ENCODE measurements at regions not wholly inside any gene's neighbourhood (a gene's known extent, or its start where the extent isn't known, plus 50 kb on each side); places are given as distances from the start of the nearest gene placed in this dataset.

- Histone ChIP-seq H3K23me2 (ENCODE audit: low read depth, low read length) (no peaks in the 10 kb centered on the region), H2BK20ac (ENCODE audit: low read length) (no peak overlapping the region), H3K4ac (replicated peaks; ENCODE audit: insufficient read length, low read depth, low read length) (no peak overlapping the region), H3K79me1 (ENCODE audit: low read depth, low read length) (no peaks in the 10 kb centered on the region), H3K56ac (replicated peaks; ENCODE audit: insufficient read length, low read depth, low read length) (no peak overlapping the region), H3K4me3 (ENCODE audit: extremely low read depth in 1 of 4, insufficient read depth in 2 of 4, low read depth in 3 of 4, low read length in 4 of 4) (no peak overlapping the region), H3K27me3 (replicated peaks in 1 of 4; ENCODE audit: control insufficient read depth in 3 of 4, extremely low read depth in 1 of 4, insufficient read depth in 3 of 4, low read length in 3 of 4) (no peaks in the 10 kb centered on the region), H2BK120ac (replicated peaks; ENCODE audit: low read depth, low read length) (no peak overlapping the region), H3K36me3 (ENCODE audit: control insufficient read depth in 2 of 4, insufficient read depth in 4 of 4, low read length in 3 of 4) (no peaks in the 10 kb centered on the region), H3K4me2 (ENCODE audit: insufficient read depth in 1 of 2, low read depth in 2 of 2, low read length in 2 of 2) (no peak overlapping the region), H4K20me1 (replicated peaks in 1 of 2; ENCODE audit: control insufficient read depth in 1 of 2, insufficient read depth in 2 of 2, low read length in 2 of 2) (no peaks in the 10 kb centered on the region), H3K27ac (ENCODE audit: low read depth, low read length) (no peak overlapping the region), H3K14ac (ENCODE audit: insufficient read length) (no peak overlapping the region), H3K9me3 (ENCODE audit: insufficient read depth in 2 of 2, low read depth in 1 of 2, low read length in 1 of 2) (no peaks in the 10 kb centered on the region), H3K4me1 (replicated peaks in 1 of 4; ENCODE audit: control insufficient read depth in 3 of 4, insufficient read depth in 4 of 4, low read length in 3 of 4) (no peaks in the 10 kb centered on the region), H2AK5ac (ENCODE audit: low read depth, low read length) (no peak overlapping the region), H2BK15ac (ENCODE audit: low read length) (no peak overlapping the region), H3K18ac (ENCODE audit: extremely low read depth, low read length) (no peak overlapping the region), H2BK12ac (ENCODE audit: low read depth, low read length) (no peak overlapping the region), H3K23ac (ENCODE audit: insufficient read length) (no peak overlapping the region), H4K8ac (ENCODE audit: extremely low read depth, insufficient read depth, low read length) (no peak overlapping the region), H4K5ac (ENCODE audit: insufficient read length, low read depth, low read length) (no peak overlapping the region), H2BK5ac (ENCODE audit: low read depth, low read length) (no peak overlapping the region), H4K91ac (replicated peaks; ENCODE audit: insufficient read length, low read length) (no peak overlapping the region), H3K79me2 (ENCODE audit: control insufficient read depth in 1 of 2, insufficient read depth in 2 of 2, low read length in 2 of 2) (no peaks in the 10 kb centered on the region), H2AFZ (ENCODE audit: low read length) (no peak overlapping the region), H3K9ac (replicated peaks in 1 of 4; ENCODE audit: extremely low read depth in 1 of 4, low read depth in 3 of 4, low read length in 3 of 4) (no peak overlapping the region)
- ChIA-PET POLR2A (ENCODE audit: partially characterized antibody) (no interaction called here), CTCF (ENCODE audit: partially characterized antibody) (no interaction called here)
- WGBS, 2 experiments (ENCODE audit: extremely low coverage in 1 of 2, insufficient coverage in 1 of 2, insufficient read length in 1 of 2, insufficient replicate concordance in 2 of 2, low coverage in 1 of 2, low lambda C conversion rate in 2 of 2, missing lambda C conversion rate in 1 of 2) = 94% methylated on average over 1 of the region's 2 CpGs; no CpG with 5 or more reads in 1 of the 2 experiments
- DNase-seq (ENCODE audit: low read depth in 1 of 2, low spot score in 2 of 2) (no peak), FAIRE-seq (no peak)
- TF ChIP-seq TCF12 (IDR thresholded peaks at IDR 0.05; ENCODE audit: low read depth, low read length) (no peak), KDM4A (IDR thresholded peaks at IDR 0.05; ENCODE audit: low read depth, low read length, severe bottlenecking) (no peak), CTCF (IDR thresholded peaks at IDR 0.05; ENCODE audit: control extremely low read depth in 1 of 3, insufficient read depth in 1 of 3, low read depth in 1 of 3, low read length in 3 of 3) (no peak), RFX5 (IDR thresholded peaks at IDR 0.05; ENCODE audit: borderline replicate concordance, low read depth, low read length) (no peak), RXRA (IDR thresholded peaks at IDR 0.05; ENCODE audit: insufficient read depth, low read depth, low read length) (no peak), GABPA (IDR thresholded peaks at IDR 0.05; ENCODE audit: borderline replicate concordance, insufficient read depth, low read length) (no peak), BACH1 (IDR thresholded peaks at IDR 0.05; ENCODE audit: low read length) (no peak), TEAD4 (IDR thresholded peaks at IDR 0.05; ENCODE audit: low read depth, low read length) (no peak), CBX5 (IDR thresholded peaks at IDR 0.05; ENCODE audit: low read depth, low read length) (no peak), CBX8 (IDR thresholded peaks at IDR 0.05; ENCODE audit: borderline replicate concordance, low read depth, low read length) (no peak), BRCA1 (IDR thresholded peaks at IDR 0.05; ENCODE audit: low read depth, low read length) (no peak), EZH2 (IDR thresholded peaks at IDR 0.05; ENCODE audit: low read depth, low read length, severe bottlenecking) (no peak), RBBP5 (IDR thresholded peaks at IDR 0.05; ENCODE audit: borderline replicate concordance, low read depth, low read length) (no peak)
Observed at GRCh38 chr3:29050155-29050554, 230.7 kb upstream of the RBMS3 start.

Measured in H1 (cell line).